ENCODE measurements at regions not wholly inside any gene's neighbourhood (a gene's known extent, or its start where the extent isn't known, plus 50 kb on each side); places are given as distances from the start of the nearest gene placed in this dataset.

- H3K4ac ChIP-seq (ENCODE audit: low read depth, low read length), result no peak overlapping the region
- no peak overlapping the region for H2BK15ac ChIP-seq (ENCODE audit: low read depth, low read length)
- no peak overlapping the region for H4K91ac ChIP-seq (ENCODE audit: insufficient read length, low read depth, low read length)
- no peak overlapping the region for H4K5ac ChIP-seq (ENCODE audit: insufficient read length, low read depth, low read length)
- no peak overlapping the region for H3K4me3 Mint-ChIP-seq
- TF ChIP-seq CTCF (conservative IDR thresholded peaks at IDR 0.05), result no peak
- no peak overlapping the region for H3K27ac Mint-ChIP-seq
- no peaks in the 10 kb centered on the region for H3K27me3 ChIP-seq (ENCODE audit: insufficient read depth, low read length)
- H2BK20ac ChIP-seq (ENCODE audit: low read depth, low read length, poor library complexity, severe bottlenecking), result no peak overlapping the region
- H2BK12ac ChIP-seq (ENCODE audit: insufficient read length, low read depth, low read length), result no peak overlapping the region
- no peak for DNase-seq
- no peak overlapping the region for H3K56ac ChIP-seq (ENCODE audit: insufficient read length, low read depth, low read length)
- H3K4me1 Mint-ChIP-seq, result 0 out of 4 replicates have a peak, but pooled peaks cover 0 to 4% of the 10 kb centered on the region in 2 experiments
- no peak overlapping the region for H2BK5ac ChIP-seq (ENCODE audit: insufficient read length, low read length)
- no peaks in the 10 kb centered on the region for H3K4me1 ChIP-seq (ENCODE audit: insufficient read depth, low read length)
- H2BK120ac ChIP-seq (ENCODE audit: low read depth, low read length, poor library complexity, severe bottlenecking), result no peak overlapping the region
- H3K18ac ChIP-seq (ENCODE audit: insufficient read length, low read depth, low read length), result no peak overlapping the region
- H2AFZ ChIP-seq (ENCODE audit: low read length), result no peak overlapping the region
- H3K9me3 ChIP-seq (ENCODE audit: control insufficient read depth, low read depth, low read length), result no peaks in the 10 kb centered on the region
- H3K9me3 Mint-ChIP-seq, result no peaks in the 10 kb centered on the region; a peak in 1 of 5 replicates
- peaks cover 5% of the 10 kb centered on the region; the same call in 1 of the 2 replicates for H3K27me3 Mint-ChIP-seq (ENCODE audit: low read depth)
- no peak overlapping the region for H3T11ph ChIP-seq (ENCODE audit: low read length)
- no CpG with 5 or more reads among the region's 1 CpG for WGBS (ENCODE audit: extremely low coverage, insufficient read length, low lambda C conversion rate)
- H4K8ac ChIP-seq (replicated peaks; ENCODE audit: insufficient read length, low read depth, low read length), result no peak overlapping the region
- no peaks in the 10 kb centered on the region for H3K79me2 ChIP-seq (ENCODE audit: insufficient read depth, low read length)
- H3K23ac ChIP-seq (ENCODE audit: insufficient read length, low read depth, low read length), result no peak overlapping the region
- H3K36me3 Mint-ChIP-seq (ENCODE audit: insufficient read depth in 1 of 3, low read depth in 3 of 3), result no peaks in the 10 kb centered on the region; a peak in 1 of 7 replicates
- H4K20me1 ChIP-seq (ENCODE audit: control insufficient read depth, insufficient read depth, insufficient read length), result no peaks in the 10 kb centered on the region
- no peaks in the 10 kb centered on the region for H3K23me2 ChIP-seq (ENCODE audit: insufficient read length, low read depth, low read length, poor library complexity, severe bottlenecking)
- H3K4me2 ChIP-seq (ENCODE audit: insufficient read depth, insufficient read length, low read length), result no peak overlapping the region
- no peak overlapping the region for H3K27ac ChIP-seq (ENCODE audit: insufficient read length, low read depth, low read length)
- no peak overlapping the region for H2AK5ac ChIP-seq (ENCODE audit: insufficient read length, low read length)
- no peak overlapping the region for H3K9ac ChIP-seq (ENCODE audit: extremely low read depth, insufficient read length, low read length)
- no peaks in the 10 kb centered on the region for H3K79me1 ChIP-seq (ENCODE audit: insufficient read depth, low read depth, low read length, poor library complexity, severe bottlenecking)
- no peak overlapping the region for H3K14ac ChIP-seq (ENCODE audit: insufficient read depth, low read length)
Measured at GRCh38 chr1:55490547-55490946, 275.4 kb upstream of the USP24 start.

Measured in H9 (cell line).